ENCODE measurements at regions not wholly inside any gene's neighbourhood (a gene's known extent, or its start where the extent isn't known, plus 50 kb on each side); places are given as distances from the start of the nearest gene placed in this dataset.

GRCh38 chr3:153952091-153952490 is 169.1 kb upstream of the ARHGEF26 start:
- Mint-ChIP-seq H3K27ac (no peak overlapping the region), H3K27me3 (ENCODE audit: low read depth) (peaks cover 13% of the 10 kb centered on the region), H3K9me3 (no peaks in the 10 kb centered on the region), H3K4me3 (no peak overlapping the region), H3K4me1 (ENCODE audit: low read depth) (no peaks in the 10 kb centered on the region), H3K36me3 (ENCODE audit: low read depth) (no peaks in the 10 kb centered on the region)
- intact Hi-C loops (cut with micrococcal nuclease) = no loop called here
- no peak for DNase-seq
- CTCF ChIA-PET = no interaction called here

- H3K36me3 Mint-ChIP-seq (ENCODE audit: low read depth) = no peaks in the 10 kb centered on the region
- DNase-seq = no peak
- H3K27ac Mint-ChIP-seq = no peak overlapping the region
- no peaks in the 10 kb centered on the region for H3K4me1 Mint-ChIP-seq (ENCODE audit: low read depth)
- no peak overlapping the region for H3K4me3 Mint-ChIP-seq
- no peaks in the 10 kb centered on the region for H3K9me3 Mint-ChIP-seq
- intact Hi-C loops (cut with micrococcal nuclease) = no loop called here
- peaks cover 14% of the 10 kb centered on the region for H3K27me3 Mint-ChIP-seq (ENCODE audit: low read depth)
- CTCF ChIA-PET = no interaction called here
Measured at GRCh38 chr3:153956613-153957012, 164.6 kb upstream of the ARHGEF26 start.

- no peaks in the 10 kb centered on the region for H3K36me3 Mint-ChIP-seq (ENCODE audit: low read depth)
- CTCF ChIA-PET = no interaction called here
Measured at GRCh38 chr3:153957421-153957820, 163.8 kb upstream of the ARHGEF26 start.

GRCh38 chr3:153958635-153959595 is 162.3 kb upstream of the ARHGEF26 start:
- intact Hi-C loops (cut with micrococcal nuclease) = no loop called here
- Mint-ChIP-seq H3K4me3 (no peak overlapping the region), H3K27ac (no peak overlapping the region), H3K4me1 (ENCODE audit: low read depth) (no peaks in the 10 kb centered on the region), H3K36me3 (ENCODE audit: low read depth) (no peaks in the 10 kb centered on the region), H3K27me3 (ENCODE audit: low read depth) (peaks cover 9% of the 10 kb centered on the region), H3K9me3 (no peaks in the 10 kb centered on the region)
- no peak for DNase-seq
- CTCF ChIA-PET = no interaction called here

More at GRCh38 chr3:153957421-153957820, 163.8 kb upstream of the ARHGEF26 start:
- Mint-ChIP-seq H3K4me1 (ENCODE audit: low read depth) (no peaks in the 10 kb centered on the region), H3K27me3 (ENCODE audit: low read depth) (peaks cover 9% of the 10 kb centered on the region), H3K9me3 (no peaks in the 10 kb centered on the region), H3K4me3 (no peak overlapping the region), H3K27ac (no peak overlapping the region)
- intact Hi-C loops (cut with micrococcal nuclease) = no loop called here
- DNase-seq = no peak

- H3K4me1 Mint-ChIP-seq (ENCODE audit: low read depth) = no peaks in the 10 kb centered on the region
- H3K27me3 Mint-ChIP-seq (ENCODE audit: low read depth) = peaks cover 13% of the 10 kb centered on the region
- no peak overlapping the region for H3K4me3 Mint-ChIP-seq
- CTCF ChIA-PET = no interaction called here
- intact Hi-C loops (cut with micrococcal nuclease) = no loop called here
- DNase-seq = no peak
- H3K9me3 Mint-ChIP-seq = no peaks in the 10 kb centered on the region
- H3K27ac Mint-ChIP-seq = no peak overlapping the region
- no peaks in the 10 kb centered on the region for H3K36me3 Mint-ChIP-seq (ENCODE audit: low read depth)
Measured at GRCh38 chr3:153960458-153961074, 160.6 kb upstream of the ARHGEF26 start.

- H3K27me3 Mint-ChIP-seq (ENCODE audit: low read depth) = peaks cover 13% of the 10 kb centered on the region
- no peaks in the 10 kb centered on the region for H3K9me3 Mint-ChIP-seq
- no peak for DNase-seq
- H3K4me1 Mint-ChIP-seq (ENCODE audit: low read depth) = no peaks in the 10 kb centered on the region
- H3K4me3 Mint-ChIP-seq = no peak overlapping the region
- CTCF ChIA-PET = no interaction called here
- intact Hi-C loops (cut with micrococcal nuclease) = no loop called here
- no peak overlapping the region for H3K27ac Mint-ChIP-seq
- H3K36me3 Mint-ChIP-seq (ENCODE audit: low read depth) = no peaks in the 10 kb centered on the region
Measured at GRCh38 chr3:153961494-153961893, 159.7 kb upstream of the ARHGEF26 start.

- no peak overlapping the region for H3K4me3 Mint-ChIP-seq
- no peaks in the 10 kb centered on the region for H3K36me3 Mint-ChIP-seq (ENCODE audit: low read depth)
Measured at GRCh38 chr3:153963012-153963411, 158.2 kb upstream of the ARHGEF26 start.

GRCh38 chr3:153967260-153967659 is 153.9 kb upstream of the ARHGEF26 start:
- Mint-ChIP-seq H3K36me3 (ENCODE audit: low read depth) (no peaks in the 10 kb centered on the region), H3K27me3 (ENCODE audit: low read depth) (peaks cover 20% of the 10 kb centered on the region), H3K27ac (no peak overlapping the region), H3K9me3 (no peaks in the 10 kb centered on the region), H3K4me1 (ENCODE audit: low read depth) (no peaks in the 10 kb centered on the region), H3K4me3 (no peak overlapping the region)
- intact Hi-C loops (cut with micrococcal nuclease) = no loop called here
- CTCF ChIA-PET = interaction anchor here (0.6 to 1.6 kb wide), 3 partner anchors 43 to 793 kb away, joined by 3 to 4 read pairs (median 4); no protein-coding TSS in a partner anchor
- DNase-seq = no peak

More at GRCh38 chr3:153963012-153963411, 158.2 kb upstream of the ARHGEF26 start:
- Mint-ChIP-seq H3K9me3 (no peaks in the 10 kb centered on the region), H3K27me3 (ENCODE audit: low read depth) (peaks cover 20% of the 10 kb centered on the region), H3K4me1 (ENCODE audit: low read depth) (no peaks in the 10 kb centered on the region), H3K27ac (no peak overlapping the region)
- intact Hi-C loops (cut with micrococcal nuclease) = no loop called here
- CTCF ChIA-PET = no interaction called here
- DNase-seq = no peak

- no peak for DNase-seq
- CTCF ChIA-PET = no interaction called here
- Mint-ChIP-seq H3K27me3 (ENCODE audit: low read depth) (peaks cover 14% of the 10 kb centered on the region), H3K27ac (no peak overlapping the region), H3K4me1 (ENCODE audit: low read depth) (no peaks in the 10 kb centered on the region), H3K36me3 (ENCODE audit: low read depth) (no peaks in the 10 kb centered on the region), H3K9me3 (no peaks in the 10 kb centered on the region), H3K4me3 (no peak overlapping the region)
- intact Hi-C loops (cut with micrococcal nuclease) = loop anchor here (1.0 to 5.0 kb wide), 2 partner anchors 928 to 944 kb away; no protein-coding TSS in a partner anchor
Measured at GRCh38 chr3:153970047-153970446, 151.1 kb upstream of the ARHGEF26 start.

- Mint-ChIP-seq H3K36me3 (ENCODE audit: low read depth) (no peaks in the 10 kb centered on the region), H3K4me1 (ENCODE audit: low read depth) (no peaks in the 10 kb centered on the region), H3K27me3 (ENCODE audit: low read depth) (peaks cover 15% of the 10 kb centered on the region), H3K4me3 (no peak overlapping the region), H3K27ac (no peak overlapping the region), H3K9me3 (no peaks in the 10 kb centered on the region)
- CTCF ChIA-PET = no interaction called here
- no peak for DNase-seq
- intact Hi-C loops (cut with micrococcal nuclease) = loop anchor here (1.0 to 5.0 kb wide), 2 partner anchors 929 to 945 kb away; no protein-coding TSS in a partner anchor
Measured at GRCh38 chr3:153970741-153971347, 150.3 kb upstream of the ARHGEF26 start.

GRCh38 chr3:153972862-153973261 is 148.3 kb upstream of the ARHGEF26 start:
- H3K27me3 Mint-ChIP-seq (ENCODE audit: low read depth) = peaks cover 9% of the 10 kb centered on the region
- H3K4me3 Mint-ChIP-seq = no peak overlapping the region
- CTCF ChIA-PET = no interaction called here
- no peaks in the 10 kb centered on the region for H3K9me3 Mint-ChIP-seq
- H3K27ac Mint-ChIP-seq = no peak overlapping the region
- DNase-seq = no peak
- intact Hi-C loops (cut with micrococcal nuclease) = loop anchor here (5.0 kb wide), 1 partner anchor 931 kb away; no protein-coding TSS in a partner anchor
- H3K4me1 Mint-ChIP-seq (ENCODE audit: low read depth) = no peaks in the 10 kb centered on the region
- H3K36me3 Mint-ChIP-seq (ENCODE audit: low read depth) = no peaks in the 10 kb centered on the region

- Mint-ChIP-seq H3K27ac (no peak overlapping the region), H3K4me1 (ENCODE audit: low read depth) (no peaks in the 10 kb centered on the region), H3K9me3 (no peaks in the 10 kb centered on the region), H3K36me3 (ENCODE audit: low read depth) (no peaks in the 10 kb centered on the region), H3K4me3 (no peak overlapping the region), H3K27me3 (ENCODE audit: low read depth) (peaks cover 9% of the 10 kb centered on the region)
- DNase-seq = no peak
- intact Hi-C loops (cut with micrococcal nuclease) = loop anchor here (5.0 kb wide), 1 partner anchor 931 kb away; no protein-coding TSS in a partner anchor
- CTCF ChIA-PET = no interaction called here
Measured at GRCh38 chr3:153973722-153974265, 147.4 kb upstream of the ARHGEF26 start.
